ENCODE measurements at regions not wholly inside any gene's neighbourhood (a gene's known extent, or its start where the extent isn't known, plus 50 kb on each side); places are given as distances from the start of the nearest gene placed in this dataset.

- TF ChIP-seq, protein P1, sequence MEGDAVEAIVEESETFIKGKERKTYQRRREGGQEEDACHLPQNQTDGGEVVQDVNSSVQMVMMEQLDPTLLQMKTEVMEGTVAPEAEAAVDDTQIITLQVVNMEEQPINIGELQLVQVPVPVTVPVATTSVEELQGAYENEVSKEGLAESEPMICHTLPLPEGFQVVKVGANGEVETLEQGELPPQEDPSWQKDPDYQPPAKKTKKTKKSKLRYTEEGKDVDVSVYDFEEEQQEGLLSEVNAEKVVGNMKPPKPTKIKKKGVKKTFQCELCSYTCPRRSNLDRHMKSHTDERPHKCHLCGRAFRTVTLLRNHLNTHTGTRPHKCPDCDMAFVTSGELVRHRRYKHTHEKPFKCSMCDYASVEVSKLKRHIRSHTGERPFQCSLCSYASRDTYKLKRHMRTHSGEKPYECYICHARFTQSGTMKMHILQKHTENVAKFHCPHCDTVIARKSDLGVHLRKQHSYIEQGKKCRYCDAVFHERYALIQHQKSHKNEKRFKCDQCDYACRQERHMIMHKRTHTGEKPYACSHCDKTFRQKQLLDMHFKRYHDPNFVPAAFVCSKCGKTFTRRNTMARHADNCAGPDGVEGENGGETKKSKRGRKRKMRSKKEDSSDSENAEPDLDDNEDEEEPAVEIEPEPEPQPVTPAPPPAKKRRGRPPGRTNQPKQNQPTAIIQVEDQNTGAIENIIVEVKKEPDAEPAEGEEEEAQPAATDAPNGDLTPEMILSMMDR (IDR thresholded peaks at IDR 0.05) = no peak
- DNase-seq = no peak
- H3K27me3 ChIP-seq = no peaks in the 10 kb centered on the region
- peak overlapping the region; percentile 34 for H3K27ac ChIP-seq
- H3K4me1 ChIP-seq = peaks cover 3% of the 10 kb centered on the region
- no peaks in the 10 kb centered on the region for H3K9me3 ChIP-seq
- no peaks in the 10 kb centered on the region for H3K36me3 ChIP-seq
- no peak overlapping the region for H3K9ac ChIP-seq (ENCODE audit: low read depth in 2 of 2, low read length in 2 of 2)
- H3K4me3 ChIP-seq = no peak overlapping the region
- intact Hi-C loops (cut with DNase I) = no loop called here
Measured at GRCh38 chr5:33034777-33035176, 323.7 kb downstream of the NPR3 start.

DNA sequence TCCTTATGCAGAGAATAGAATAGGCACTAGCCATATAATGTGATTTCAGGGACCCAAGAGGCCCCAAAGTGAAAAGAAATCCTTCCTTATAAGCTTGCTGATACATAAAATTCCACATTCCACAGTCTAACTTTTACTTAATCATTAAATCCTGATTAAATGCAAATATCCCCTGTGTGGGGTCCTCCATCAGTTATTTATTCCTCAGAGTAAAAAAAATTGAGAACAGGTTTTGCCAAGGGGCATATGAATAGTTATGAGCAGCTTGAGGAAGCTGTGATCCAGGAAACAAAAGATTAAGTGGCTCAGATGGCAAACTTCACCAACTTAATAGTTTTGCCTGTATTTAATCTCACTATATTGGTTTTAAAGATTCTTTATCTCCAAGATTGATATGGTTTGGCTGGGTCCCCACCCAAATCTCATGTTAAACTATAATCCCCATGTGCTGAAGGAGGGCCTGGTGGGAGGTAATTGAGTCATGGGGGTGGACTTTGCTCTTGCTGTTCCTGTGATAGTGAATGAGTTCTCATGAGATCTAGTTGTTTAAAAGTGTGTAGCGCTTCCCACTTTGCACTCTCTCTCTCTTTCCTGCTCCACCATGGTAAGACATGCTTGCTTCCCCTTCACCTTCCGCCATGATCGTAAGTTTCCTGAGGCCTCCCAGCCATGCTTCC is 324.9 kb downstream of the NPR3 start:
- H3K4me3 ChIP-seq = no peak overlapping the region
- H3K4me1 ChIP-seq = peaks cover 3% of the 10 kb centered on the region
- no peaks in the 10 kb centered on the region for H3K9me3 ChIP-seq
- intact Hi-C loops (cut with DNase I) = no loop called here
- no peaks in the 10 kb centered on the region for H3K27me3 ChIP-seq
- H3K27ac ChIP-seq = peak overlapping the region; percentile 33
- no peaks in the 10 kb centered on the region for H3K36me3 ChIP-seq
- H3K9ac ChIP-seq (ENCODE audit: low read depth in 2 of 2, low read length in 2 of 2) = no peak overlapping the region
- DNase-seq = peak; percentile 56
- TF ChIP-seq, protein P1 (IDR thresholded peaks at IDR 0.05) = no peak

GRCh38 chr5:33037076-33037475 is 326.0 kb downstream of the NPR3 start:
- no peaks in the 10 kb centered on the region for H3K36me3 ChIP-seq
- intact Hi-C loops (cut with DNase I) = no loop called here

GRCh38 chr5:33041586-33041985 is 330.5 kb downstream of the NPR3 start:
- DNase-seq = no peak
- H3K9me3 ChIP-seq = no peaks in the 10 kb centered on the region
- no peaks in the 10 kb centered on the region for H3K4me1 ChIP-seq
- no peak overlapping the region for H3K4me3 ChIP-seq
- TF ChIP-seq, protein P1 (IDR thresholded peaks at IDR 0.05) = no peak
- H3K27me3 ChIP-seq = no peaks in the 10 kb centered on the region
- H3K27ac ChIP-seq = no peak overlapping the region
- H3K9ac ChIP-seq (ENCODE audit: low read depth in 2 of 2, low read length in 2 of 2) = no peak overlapping the region
- no peaks in the 10 kb centered on the region for H3K36me3 ChIP-seq
- intact Hi-C loops (cut with DNase I) = no loop called here

More at GRCh38 chr5:33037076-33037475, 326.0 kb downstream of the NPR3 start:
- H3K4me1 ChIP-seq = peaks cover 3% of the 10 kb centered on the region
- TF ChIP-seq, protein P1 (IDR thresholded peaks at IDR 0.05) = no peak
- H3K27ac ChIP-seq = no peak overlapping the region
- H3K9ac ChIP-seq (ENCODE audit: low read depth in 2 of 2, low read length in 2 of 2) = no peak overlapping the region
- no peaks in the 10 kb centered on the region for H3K9me3 ChIP-seq
- no peaks in the 10 kb centered on the region for H3K27me3 ChIP-seq
- no peak for DNase-seq
- no peak overlapping the region for H3K4me3 ChIP-seq

- Histone ChIP-seq H3K4me1 (no peaks in the 10 kb centered on the region), H3K27me3 (no peaks in the 10 kb centered on the region), H3K36me3 (no peaks in the 10 kb centered on the region), H3K9ac (ENCODE audit: low read depth in 2 of 2, low read length in 2 of 2) (no peak overlapping the region), H3K4me3 (no peak overlapping the region), H3K27ac (no peak overlapping the region), H3K9me3 (no peaks in the 10 kb centered on the region)
- TF ChIP-seq, protein P1 (IDR thresholded peaks at IDR 0.05) = no peak
- intact Hi-C loops (cut with DNase I) = no loop called here
- DNase-seq = no peak
Measured at GRCh38 chr5:33043343-33043997, 332.3 kb downstream of the NPR3 start.

All from colonic mucosa (tissue), 4 donors.